Ammon's horn (tissue), 1 donor: ENCODE measurements at regions not wholly inside any gene's neighbourhood (a gene's known extent, or its start where the extent isn't known, plus 50 kb on each side); places are given as distances from the start of the nearest gene placed in this dataset.
"Not testable (repeated sequence)": the region's sequence is repeated elsewhere in the genome, so short reads cannot be mapped to it uniquely, and the experiment has no call there.

Experiments used
- DNase-seq: peaks from one replicate; pipeline ENCODE4 v3.0.0-alpha.2; 2016; ENCODE audit warnings: low spot score

- no peak for DNase-seq
Measured at GRCh38 chr9:71273613-71274012, 152.2 kb upstream of the TRPM3 start.

DNA sequence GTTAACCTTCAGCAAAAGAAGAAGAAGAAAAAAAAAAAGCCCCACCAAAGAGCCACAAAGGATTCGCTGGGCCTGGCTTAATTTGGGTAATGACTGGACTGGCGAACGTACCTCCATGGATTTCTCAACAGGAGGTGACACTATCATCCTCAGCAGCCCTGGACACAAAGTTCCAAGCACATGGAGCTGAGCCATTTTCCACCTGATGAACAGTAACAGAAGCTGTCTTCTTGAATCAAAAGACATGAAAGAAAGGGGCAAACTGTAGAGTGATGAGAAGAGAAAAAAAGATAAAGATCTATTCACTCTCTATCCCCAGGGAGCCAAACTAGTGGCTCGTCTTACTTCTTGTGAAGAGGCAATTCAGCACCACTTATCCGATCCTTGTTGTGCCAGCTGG, 150.2 kb upstream of the TRPM3 start:
- DNase-seq, result no peak

DNA sequence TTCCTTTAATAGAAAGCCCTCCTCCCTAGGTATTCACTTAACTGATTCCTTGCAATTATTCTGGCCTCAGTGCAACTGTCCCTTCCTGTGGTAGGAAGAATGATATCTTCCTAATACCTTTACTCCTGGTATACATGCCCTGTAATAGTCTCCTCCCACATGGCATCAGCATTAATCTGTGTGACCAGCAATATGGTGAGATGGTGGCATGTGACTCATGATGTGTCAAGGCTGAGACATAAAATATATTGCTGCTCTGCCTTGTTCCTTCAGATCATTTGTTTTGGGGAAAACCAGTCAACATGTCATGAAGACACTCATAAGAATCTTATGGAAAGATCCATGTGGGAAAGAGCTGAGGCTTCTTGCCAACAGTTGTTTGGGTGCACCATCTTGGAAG, 149.1 kb upstream of the TRPM3 start:
- DNase-seq, result no peak

DNA sequence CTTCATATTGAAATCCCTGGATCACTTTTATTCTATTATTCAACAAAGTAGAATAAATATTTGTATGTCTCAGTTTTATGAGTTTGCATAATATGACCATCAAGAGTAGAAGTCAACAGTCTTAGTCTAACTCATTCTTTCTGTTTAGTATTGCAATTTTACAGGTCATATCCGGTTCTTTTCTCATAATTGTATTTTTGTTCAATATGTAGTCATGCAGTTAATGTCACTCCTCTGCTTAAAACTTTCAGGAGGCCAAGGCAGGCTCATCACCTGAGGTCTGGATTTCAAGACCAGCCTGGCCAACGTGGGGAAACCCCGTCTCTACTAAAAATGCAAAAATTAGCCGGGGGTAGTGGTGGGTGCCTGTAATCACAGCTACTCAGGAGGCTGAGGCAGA, 148.4 kb upstream of the TRPM3 start:
- DNase-seq, result no peak

GRCh38 chr9:71268871-71269635, 147.6 kb upstream of the TRPM3 start:
- DNase-seq, result no peak

DNA sequence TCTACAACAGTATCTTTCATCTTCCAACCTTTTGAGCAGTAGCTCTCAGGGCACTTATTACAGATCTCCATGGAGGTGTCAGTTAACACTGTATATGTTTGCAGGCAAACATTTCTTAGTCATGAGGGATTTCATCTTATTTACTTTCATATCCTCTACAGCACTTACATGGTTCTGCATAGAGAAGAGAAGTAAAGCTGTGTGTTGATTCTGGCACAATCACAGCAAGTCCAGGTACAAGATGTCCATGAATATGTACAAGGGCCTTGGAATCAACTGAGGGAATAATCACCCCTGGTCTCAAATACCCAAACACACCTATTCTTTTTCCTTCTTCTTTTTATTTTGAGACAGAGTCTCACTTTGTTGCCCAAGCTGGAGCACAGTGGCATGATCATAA, 142.0 kb upstream of the TRPM3 start:
- DNase-seq, result no peak

- not testable (repeated sequence) for DNase-seq
Measured at GRCh38 chr9:71260419-71260818, 139.0 kb upstream of the TRPM3 start.

GRCh38 chr9:71254592-71255277, 133.3 kb upstream of the TRPM3 start:
- no peak for DNase-seq

GRCh38 chr9:71253011-71253410, 131.6 kb upstream of the TRPM3 start:
- DNase-seq, result no peak

DNA sequence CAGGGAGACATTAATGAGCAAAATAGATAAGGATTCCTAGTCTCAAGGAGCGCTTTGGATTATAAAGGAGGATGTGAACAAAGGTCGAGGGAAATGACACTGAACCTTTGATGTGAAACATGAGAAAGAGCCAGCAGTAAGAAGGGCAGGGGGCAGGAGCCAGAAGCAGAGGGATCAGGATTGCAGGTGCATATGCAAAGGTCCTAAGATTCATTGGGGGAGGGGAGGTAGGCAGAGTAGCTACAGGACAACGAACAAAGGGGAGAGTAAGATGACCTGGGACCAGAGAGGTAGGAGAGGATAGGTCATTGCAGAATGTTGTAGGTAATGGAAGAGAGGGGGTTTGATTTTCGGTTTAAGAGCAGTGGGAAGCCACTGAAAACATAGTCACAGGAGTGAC, 129.2 kb upstream of the TRPM3 start:
- no peak for DNase-seq

DNA sequence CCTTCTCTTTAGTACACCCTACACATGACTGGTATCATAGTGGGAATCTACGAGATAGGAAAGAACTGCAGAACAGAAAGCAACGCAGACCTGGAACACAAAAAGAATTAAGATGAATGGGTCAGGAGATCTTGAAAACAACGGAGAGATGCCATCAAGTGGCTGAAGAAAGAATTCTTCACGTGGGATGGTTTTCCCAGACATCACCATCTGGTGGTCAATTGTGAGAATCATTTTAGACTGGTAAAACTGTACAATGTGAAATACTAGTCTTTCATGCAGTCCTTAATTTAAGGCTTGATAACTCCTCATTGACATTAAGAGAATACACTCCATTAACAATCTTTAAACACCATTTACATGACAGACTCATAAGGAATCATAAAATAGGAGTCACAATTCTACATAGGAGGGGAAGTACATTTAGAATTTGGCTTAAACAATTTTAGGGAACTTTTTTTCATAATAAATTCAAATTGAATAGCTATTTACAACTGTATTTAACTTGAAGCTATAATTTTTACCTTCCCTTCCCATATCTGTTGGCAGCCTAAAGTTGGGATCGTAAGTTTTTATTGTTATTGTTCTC, 128.4 kb upstream of the TRPM3 start:
- DNase-seq, result peak; percentile 71

DNA sequence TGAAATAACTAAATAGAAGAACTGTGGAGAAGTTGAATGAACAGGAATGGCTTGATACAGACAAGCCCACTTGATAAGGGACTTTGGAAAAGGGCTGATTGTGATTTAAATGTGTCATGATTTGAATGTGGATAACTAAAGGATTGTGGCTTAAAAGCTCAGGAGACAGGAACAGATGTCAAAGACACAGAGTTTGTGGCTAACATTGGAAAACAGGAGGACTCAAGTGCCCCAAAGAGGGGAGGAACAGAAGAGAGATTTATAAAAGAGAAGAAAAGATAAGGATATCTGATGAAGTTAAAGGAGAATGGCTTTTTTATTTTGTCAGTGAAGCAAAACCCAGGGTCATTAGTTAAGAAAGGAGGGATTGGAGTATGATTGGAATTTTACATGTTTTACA, 124.2 kb upstream of the TRPM3 start:
- DNase-seq, result no peak

GRCh38 chr9:71243951-71244350, 122.5 kb upstream of the TRPM3 start:
- DNase-seq, result no peak

GRCh38 chr9:71242081-71242480, 120.7 kb upstream of the TRPM3 start:
- no peak for DNase-seq

DNA sequence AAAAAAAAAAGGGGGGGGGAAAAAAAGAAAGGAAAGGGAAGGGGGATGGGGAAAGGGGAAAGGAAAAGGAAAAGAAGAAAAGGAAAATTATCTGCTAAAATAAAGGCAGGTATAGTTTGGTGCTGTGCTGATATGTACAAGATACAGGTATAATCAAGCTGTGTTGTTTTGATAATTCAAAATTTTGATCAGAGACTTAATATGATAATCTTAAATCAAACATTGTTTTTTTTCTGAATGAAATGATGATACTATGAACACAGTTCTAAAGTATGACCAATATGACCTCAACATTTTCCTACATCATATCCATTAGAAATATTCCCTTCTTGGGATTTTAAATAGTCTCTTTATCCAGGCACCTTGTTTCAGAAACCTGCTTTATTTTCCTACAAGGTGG, 115.6 kb upstream of the TRPM3 start:
- DNase-seq, result no peak

DNA sequence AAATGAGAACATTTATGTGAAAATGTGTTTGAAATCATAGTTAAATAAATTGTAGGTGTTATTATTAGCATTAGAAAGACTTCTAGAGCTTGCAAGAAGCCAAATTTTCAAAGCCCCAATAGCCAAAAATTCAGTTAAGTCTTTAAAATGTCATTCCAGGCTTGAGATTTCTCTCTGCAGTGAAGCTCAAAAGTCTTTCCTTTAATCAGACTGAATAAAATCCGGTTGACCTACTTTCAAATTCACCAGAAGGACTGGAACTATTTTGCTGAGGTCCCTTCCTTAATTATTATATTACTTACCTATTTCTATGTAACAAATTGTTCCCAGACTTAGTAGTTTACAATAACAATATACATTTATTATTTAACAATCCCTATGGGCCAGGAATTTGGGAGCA, 112.2 kb upstream of the TRPM3 start:
- no peak for DNase-seq

DNA sequence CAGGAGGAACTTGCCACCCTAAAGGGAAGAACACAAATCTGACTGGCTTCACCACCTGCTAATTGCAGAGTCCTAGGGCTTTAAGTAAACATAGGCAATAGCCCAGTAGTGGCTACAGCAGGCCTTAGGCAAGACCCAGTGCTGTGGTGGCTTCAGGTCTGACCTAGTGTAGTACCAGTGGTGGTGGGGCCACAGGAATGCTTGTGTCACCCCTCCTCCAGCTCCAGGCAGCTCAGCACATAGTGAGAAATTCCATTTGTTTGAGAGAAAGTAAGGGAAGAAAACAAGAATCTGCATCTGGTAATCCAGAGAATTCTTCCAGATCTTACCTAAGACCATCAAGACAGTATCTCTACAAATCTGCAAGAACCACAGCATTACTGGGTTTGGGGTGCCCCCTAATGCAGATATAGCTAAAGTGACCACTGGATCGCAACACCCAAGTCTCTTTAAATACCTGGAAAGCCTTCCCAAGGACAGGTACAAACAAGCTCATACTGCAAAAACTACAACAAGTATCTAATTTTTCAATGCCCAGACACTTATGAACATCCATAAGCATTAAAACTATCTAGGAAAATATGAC, 102.6 kb upstream of the TRPM3 start:
- DNase-seq, result no peak

GRCh38 chr9:71218774-71219173, 97.4 kb upstream of the TRPM3 start:
- DNase-seq, result no peak

DNA sequence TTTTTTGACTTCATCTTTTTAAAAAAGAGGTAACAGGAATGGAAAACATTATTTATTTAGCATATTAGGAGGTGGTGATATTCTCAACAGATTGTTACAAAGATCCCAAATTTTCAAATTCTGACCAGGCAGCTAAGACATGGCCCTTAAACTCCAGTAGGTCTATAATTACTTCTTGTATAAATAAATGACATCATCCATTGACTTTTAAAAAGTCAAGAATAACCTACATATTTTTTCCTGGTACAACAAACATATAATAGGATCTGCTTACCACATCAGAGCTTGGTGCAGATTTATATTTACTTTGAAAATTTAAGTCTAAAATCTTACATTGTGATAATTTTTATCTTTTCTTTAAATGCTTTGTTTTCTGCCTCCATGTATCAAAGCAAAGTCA, 92.2 kb upstream of the TRPM3 start:
- no peak for DNase-seq

GRCh38 chr9:71210326-71210725, 88.9 kb upstream of the TRPM3 start:
- DNase-seq, result no peak

- DNase-seq, result no peak
Measured at GRCh38 chr9:71209890-71210289, 88.5 kb upstream of the TRPM3 start.

- no peak for DNase-seq
Measured at GRCh38 chr9:71202931-71203330, 81.5 kb upstream of the TRPM3 start.

DNA sequence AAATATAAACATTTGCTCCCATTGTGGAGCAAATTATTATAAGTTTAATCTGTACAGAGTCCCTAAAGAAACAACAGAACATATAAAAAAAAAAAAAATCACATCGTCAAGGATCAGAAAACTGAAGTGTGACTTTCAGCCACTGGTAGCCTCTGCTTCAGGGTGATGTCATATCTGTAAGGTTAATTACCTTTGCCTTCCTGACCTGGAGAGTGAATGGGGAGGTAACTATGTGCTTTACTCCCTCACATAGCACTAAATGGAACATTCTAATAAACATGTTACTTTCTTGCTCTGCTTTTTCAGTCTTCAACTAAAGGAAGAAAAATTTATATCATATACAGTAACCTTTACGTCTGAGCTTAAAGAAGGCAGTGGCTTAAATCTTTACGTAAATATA, 70.3 kb upstream of the TRPM3 start:
- no peak for DNase-seq
